ENCODE measurements at regions not wholly inside any gene's neighbourhood (a gene's known extent, or its start where the extent isn't known, plus 50 kb on each side); places are given as distances from the start of the nearest gene placed in this dataset.

DNA sequence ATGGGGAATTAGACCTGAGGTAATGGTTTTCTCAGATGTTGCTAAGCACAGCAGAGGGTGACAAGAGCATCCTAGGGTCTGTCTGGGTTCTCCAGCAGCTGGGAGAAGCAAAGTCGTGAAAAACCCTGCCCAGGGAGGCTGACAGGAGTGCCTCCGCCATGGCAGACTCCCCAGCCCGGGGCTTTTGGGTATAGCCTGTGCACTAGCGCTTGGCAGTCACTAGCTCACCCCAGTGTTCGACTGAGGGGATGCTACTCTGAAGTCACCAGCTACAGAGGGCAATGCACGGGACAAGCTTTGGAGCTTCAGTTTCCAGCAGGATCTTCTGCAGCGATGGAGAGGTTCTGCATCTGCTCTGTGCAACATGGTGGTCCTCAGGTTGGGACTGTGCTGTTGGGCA lies 87.5 kb downstream of the ING1 start:
- TF ChIP-seq, protein P1, sequence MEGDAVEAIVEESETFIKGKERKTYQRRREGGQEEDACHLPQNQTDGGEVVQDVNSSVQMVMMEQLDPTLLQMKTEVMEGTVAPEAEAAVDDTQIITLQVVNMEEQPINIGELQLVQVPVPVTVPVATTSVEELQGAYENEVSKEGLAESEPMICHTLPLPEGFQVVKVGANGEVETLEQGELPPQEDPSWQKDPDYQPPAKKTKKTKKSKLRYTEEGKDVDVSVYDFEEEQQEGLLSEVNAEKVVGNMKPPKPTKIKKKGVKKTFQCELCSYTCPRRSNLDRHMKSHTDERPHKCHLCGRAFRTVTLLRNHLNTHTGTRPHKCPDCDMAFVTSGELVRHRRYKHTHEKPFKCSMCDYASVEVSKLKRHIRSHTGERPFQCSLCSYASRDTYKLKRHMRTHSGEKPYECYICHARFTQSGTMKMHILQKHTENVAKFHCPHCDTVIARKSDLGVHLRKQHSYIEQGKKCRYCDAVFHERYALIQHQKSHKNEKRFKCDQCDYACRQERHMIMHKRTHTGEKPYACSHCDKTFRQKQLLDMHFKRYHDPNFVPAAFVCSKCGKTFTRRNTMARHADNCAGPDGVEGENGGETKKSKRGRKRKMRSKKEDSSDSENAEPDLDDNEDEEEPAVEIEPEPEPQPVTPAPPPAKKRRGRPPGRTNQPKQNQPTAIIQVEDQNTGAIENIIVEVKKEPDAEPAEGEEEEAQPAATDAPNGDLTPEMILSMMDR (IDR thresholded peaks at IDR 0.05; ENCODE audit: low read length) = no peak
- TF ChIP-seq EZH2 (optimal IDR thresholded peaks at IDR 0.05; ENCODE audit: low read depth, low read length) = no peak

Data from MM.1S (cell line).